GM23338 (cell line): ENCODE measurements at regions not wholly inside any gene's neighbourhood (a gene's known extent, or its start where the extent isn't known, plus 50 kb on each side); places are given as distances from the start of the nearest gene placed in this dataset.

Experiments used
- ATAC-seq: fragments of 200-7000 bp; cut with Tn5 transposase; 3 replicates; pipeline ENCODE4 v1.9.1; 2020
- DNase-seq: peaks from one replicate; pipeline ENCODE4 v3.0.0-alpha.2; 2015; ENCODE audit warnings: low spot score
- H2AFZ ChIP-seq: fragments of 200-600 bp; sonication (generic); 2 replicates; pipeline ENCODE4 v1.8.0; 2016; ENCODE audit warnings: antibody characterized with exemption, mild to moderate bottlenecking, moderate library complexity
- H3F3A ChIP-seq: fragments of 200-600 bp; sonication (generic); replicated peaks from 2 replicates; pipeline ENCODE4 v1.8.0; 2017; ENCODE audit warnings: antibody characterized with exemption, mixed run types, low read depth
- H3K27ac ChIP-seq: fragments of 200-600 bp; sonication (generic); 2 replicates; pipeline ENCODE4 v1.6.1; 2016; ENCODE audit warnings: low read depth
- H3K27me3 ChIP-seq: fragments of 200-600 bp; sonication (generic); 2 replicates; pipeline ENCODE4 v1.8.0; 2016; ENCODE audit warnings: mild to moderate bottlenecking, mixed run types, moderate library complexity; ENCODE audit not compliant: insufficient read depth
- H3K36me3 ChIP-seq: fragments of 200-600 bp; sonication (generic); 2 replicates; pipeline ENCODE4 v1.8.0; 2016; ENCODE audit warnings: mild to moderate bottlenecking; ENCODE audit not compliant: insufficient read depth
- H3K4me1 ChIP-seq: fragments of 200-600 bp; sonication (generic); 2 replicates; pipeline ENCODE4 v1.8.0; 2016; ENCODE audit warnings: mild to moderate bottlenecking, moderate library complexity; ENCODE audit not compliant: insufficient read depth
- H3K4me2 ChIP-seq: fragments of 200-600 bp; sonication (generic); 2 replicates; pipeline ENCODE4 v1.7.1; 2017; ENCODE audit warnings: mixed run types
- H3K4me3 ChIP-seq: fragments of 200-600 bp; sonication (generic); 2 replicates; pipeline ENCODE4 v1.6.1; 2016; ENCODE audit warnings: mixed run types
- H3K79me2 ChIP-seq: fragments of 200-600 bp; sonication (generic); replicated peaks from 2 replicates; pipeline ENCODE4 v1.8.0; 2017; ENCODE audit warnings: mild to moderate bottlenecking; ENCODE audit not compliant: insufficient read depth
- H3K9me2 ChIP-seq: fragments of 200-600 bp; sonication (generic); 2 replicates; pipeline ENCODE4 v1.8.0; 2017; ENCODE audit not compliant: insufficient read depth
- H4K20me1 ChIP-seq: fragments of 200-600 bp; sonication (generic); replicated peaks from 2 replicates; pipeline ENCODE4 v1.8.0; 2017; ENCODE audit warnings: mild to moderate bottlenecking; ENCODE audit not compliant: insufficient read depth
- H3K27ac Mint-ChIP-seq: 2 replicates; pipeline ENCODE4 v1.8.0; 2020; ENCODE audit warnings: inconsistent platforms, mild to moderate bottlenecking, moderate library complexity, mixed read lengths
- H3K27me3 Mint-ChIP-seq: 3 replicates; pipeline ENCODE4 v1.8.0; 2022; ENCODE audit warnings: low read depth, mild to moderate bottlenecking, moderate library complexity, mixed read lengths, inconsistent platforms; ENCODE audit not compliant: insufficient read depth, poor library complexity
- H3K36me3 Mint-ChIP-seq: 3 replicates; pipeline ENCODE4 v1.8.0; 2021; ENCODE audit warnings: low read depth, mild to moderate bottlenecking, inconsistent platforms, moderate library complexity, mixed read lengths
- H3K4me1 Mint-ChIP-seq: 3 replicates; pipeline ENCODE4 v1.8.0; 2020; ENCODE audit warnings: mild to moderate bottlenecking, inconsistent platforms, mixed read lengths
- H3K4me3 Mint-ChIP-seq: 3 replicates; pipeline ENCODE4 v1.8.0; 2021; ENCODE audit warnings: moderate library complexity, mild to moderate bottlenecking, inconsistent platforms, mixed read lengths
- H3K9me3 Mint-ChIP-seq: 3 replicates; pipeline ENCODE4 v1.8.0; 2020; ENCODE audit warnings: moderate library complexity, mild to moderate bottlenecking, inconsistent platforms, mixed read lengths
- CTCF ChIP-seq, 2 experiments: fragments of 200-600 bp in 1 of 2; sonication (generic) in 1 of 2; conservative IDR thresholded peaks; 2 replicates each; pipeline versions ENCODE4 v1.5.1 to v1.6.1; 2016 to 2017; ENCODE audit warnings: antibody characterized with exemption in 2 of 2, low read depth in 2 of 2, mild to moderate bottlenecking in 2 of 2, moderate library complexity in 1 of 2
- JUNB ChIP-seq: IDR thresholded peaks from one replicate; pipeline ENCODE4 v1.6.1; 2016; ENCODE audit warnings: antibody characterized with exemption; ENCODE audit not compliant: unreplicated experiment
- POLR2AphosphoS5 ChIP-seq: IDR thresholded peaks from 2 replicates; pipeline ENCODE4 v1.6.1; 2016; ENCODE audit warnings: antibody characterized with exemption, low read depth
- STAT1 ChIP-seq: IDR thresholded peaks from one replicate; pipeline ENCODE4 v1.6.1; 2016; ENCODE audit warnings: antibody characterized with exemption; ENCODE audit not compliant: unreplicated experiment
- ZNF114 ChIP-seq: fragments of 250-450 bp; sonication (Bioruptor Pico); IDR thresholded peaks from 2 replicates; pipeline ENCODE4 v1.5.0; 2020; ENCODE audit warnings: mild to moderate bottlenecking, moderate library complexity
- ZNF331 ChIP-seq: fragments of 250-450 bp; sonication (Bioruptor Pico); IDR thresholded peaks from 2 replicates; pipeline ENCODE4 v1.5.0; 2020; ENCODE audit warnings: low read depth, mild to moderate bottlenecking, moderate library complexity
- ZNF462 ChIP-seq: fragments of 250-450 bp; sonication (Bioruptor Pico); IDR thresholded peaks from 2 replicates; pipeline ENCODE4 v1.5.0; 2020; ENCODE audit warnings: mild to moderate bottlenecking, moderate library complexity

- Histone ChIP-seq H3K4me1 (no peaks in the 10 kb centered on the region), H3K27ac (no peak overlapping the region), H4K20me1 (no peaks in the 10 kb centered on the region), H2AFZ (no peak overlapping the region), H3K9me2 (0 out of 2 replicates have a peak, but pooled peaks cover 5% of the 10 kb centered on the region), H3K79me2 (no peaks in the 10 kb centered on the region), H3K4me2 (no peak overlapping the region), H3K27me3 (no peaks in the 10 kb centered on the region), H3K4me3 (no peak overlapping the region), H3F3A (no peaks in the 10 kb centered on the region), H3K36me3 (no peaks in the 10 kb centered on the region)
- H3K36me3 Mint-ChIP-seq: no peaks in the 10 kb centered on the region
- H3K27ac Mint-ChIP-seq: no peak overlapping the region
- no peak for DNase-seq
- no peak overlapping the region for H3K4me3 Mint-ChIP-seq
- H3K9me3 Mint-ChIP-seq: no peaks in the 10 kb centered on the region; the same call in 2 of the 3 replicates
- peaks cover 7% of the 10 kb centered on the region for H3K4me1 Mint-ChIP-seq
- ATAC-seq: no peak
- peaks cover 2% of the 10 kb centered on the region for H3K27me3 Mint-ChIP-seq
- TF ChIP-seq ZNF462: no peak
- no peak for TF ChIP-seq CTCF (conservative IDR thresholded peaks at IDR 0.05; ENCODE audit: low read depth in 2 of 2)
- TF ChIP-seq ZNF331 (CRISPR knock-in tag): no peak
- no peak for TF ChIP-seq POLR2AphosphoS5
- no peak for TF ChIP-seq ZNF114
- no peak for TF ChIP-seq STAT1
- TF ChIP-seq JUNB: no peak
Observed at GRCh38 chr10:90587561-90587960, 270.3 kb downstream of the HTR7 start.
